Left kidney (tissue), 1 donor: ENCODE measurements at regions not wholly inside any gene's neighbourhood (a gene's known extent, or its start where the extent isn't known, plus 50 kb on each side); places are given as distances from the start of the nearest gene placed in this dataset.
"Not testable (repeated sequence)": the region's sequence is repeated elsewhere in the genome, so short reads cannot be mapped to it uniquely, and the experiment has no call there.

Source experiments
- DNase-seq: peaks from one replicate; pipeline ENCODE4 v3.0.0-alpha.2; 2013

DNA sequence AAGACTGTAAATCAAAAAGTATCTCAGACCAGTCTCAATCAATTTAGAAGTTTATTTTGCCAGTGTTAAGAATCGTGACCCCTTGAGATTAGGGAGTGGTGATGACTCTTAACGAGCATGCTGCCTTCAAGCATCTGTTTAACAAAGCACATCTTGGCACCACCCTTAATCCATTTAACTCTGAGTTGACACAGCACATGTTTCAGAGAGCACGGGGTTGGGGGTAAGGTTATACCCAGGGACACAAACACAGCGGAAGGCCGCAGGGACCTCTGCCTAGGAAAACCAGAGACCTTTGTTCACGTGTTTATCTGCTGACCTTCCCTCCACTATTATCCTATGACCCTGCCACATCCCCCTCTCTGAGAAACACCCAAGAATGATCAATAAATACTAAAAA is 645.8 kb downstream of the FRK start:
- DNase-seq: not testable (repeated sequence)

DNA sequence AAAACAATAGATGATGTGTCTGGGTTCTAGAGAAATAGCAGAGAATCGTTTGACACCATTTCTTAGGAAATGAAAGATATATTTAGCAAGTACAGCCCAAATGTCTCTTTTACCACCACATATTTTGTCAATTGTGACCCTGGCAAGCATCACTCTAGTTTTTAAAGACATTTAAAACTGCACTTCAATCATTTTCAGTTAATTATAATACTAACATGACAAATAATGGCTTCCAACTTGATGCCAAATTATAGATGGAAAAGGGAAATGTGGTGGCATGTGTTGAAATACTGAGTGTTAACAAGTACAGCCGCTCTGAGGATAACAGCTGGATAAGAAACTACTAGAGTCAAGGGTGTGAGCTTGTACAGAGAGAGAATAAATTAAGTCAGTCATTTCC is 648.9 kb downstream of the FRK start:
- no peak for DNase-seq

DNA sequence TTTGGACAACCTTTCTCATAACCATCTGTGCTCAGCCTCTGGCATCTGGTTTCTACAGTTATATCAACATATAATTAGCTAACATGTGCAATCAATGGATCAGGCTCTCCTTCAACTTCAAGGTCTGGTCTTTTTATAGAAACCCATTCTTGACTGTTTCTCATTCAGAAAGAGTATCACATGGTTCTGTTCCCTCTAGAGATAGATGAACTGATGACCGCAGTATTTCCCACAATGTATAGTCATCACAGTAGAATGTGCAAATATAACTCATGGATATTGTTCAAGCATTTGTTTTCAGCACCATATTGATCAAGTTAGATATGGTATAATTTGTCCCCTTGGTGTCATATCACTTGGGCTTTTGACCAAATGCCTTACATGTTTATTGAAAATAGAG is 656.2 kb downstream of the FRK start:
- no peak for DNase-seq

DNA sequence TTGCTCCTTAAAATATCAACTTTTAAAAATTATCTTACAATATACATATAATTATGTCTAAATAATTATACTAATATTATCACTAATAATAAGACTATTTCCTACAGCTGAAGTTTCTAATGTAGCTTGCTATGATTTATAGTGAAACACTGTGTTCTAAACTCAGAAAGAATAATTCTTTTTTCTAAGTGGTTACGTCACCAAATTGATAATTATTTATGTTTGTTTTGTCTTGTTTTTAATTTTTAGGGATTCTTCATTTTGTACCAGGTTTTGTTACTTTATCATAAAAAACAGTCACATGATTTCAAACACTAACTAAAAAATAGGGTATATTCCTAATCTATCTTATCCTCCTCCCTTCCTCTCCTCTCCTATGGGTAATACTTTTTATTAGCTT is 662.1 kb downstream of the FRK start:
- DNase-seq: no peak

DNA sequence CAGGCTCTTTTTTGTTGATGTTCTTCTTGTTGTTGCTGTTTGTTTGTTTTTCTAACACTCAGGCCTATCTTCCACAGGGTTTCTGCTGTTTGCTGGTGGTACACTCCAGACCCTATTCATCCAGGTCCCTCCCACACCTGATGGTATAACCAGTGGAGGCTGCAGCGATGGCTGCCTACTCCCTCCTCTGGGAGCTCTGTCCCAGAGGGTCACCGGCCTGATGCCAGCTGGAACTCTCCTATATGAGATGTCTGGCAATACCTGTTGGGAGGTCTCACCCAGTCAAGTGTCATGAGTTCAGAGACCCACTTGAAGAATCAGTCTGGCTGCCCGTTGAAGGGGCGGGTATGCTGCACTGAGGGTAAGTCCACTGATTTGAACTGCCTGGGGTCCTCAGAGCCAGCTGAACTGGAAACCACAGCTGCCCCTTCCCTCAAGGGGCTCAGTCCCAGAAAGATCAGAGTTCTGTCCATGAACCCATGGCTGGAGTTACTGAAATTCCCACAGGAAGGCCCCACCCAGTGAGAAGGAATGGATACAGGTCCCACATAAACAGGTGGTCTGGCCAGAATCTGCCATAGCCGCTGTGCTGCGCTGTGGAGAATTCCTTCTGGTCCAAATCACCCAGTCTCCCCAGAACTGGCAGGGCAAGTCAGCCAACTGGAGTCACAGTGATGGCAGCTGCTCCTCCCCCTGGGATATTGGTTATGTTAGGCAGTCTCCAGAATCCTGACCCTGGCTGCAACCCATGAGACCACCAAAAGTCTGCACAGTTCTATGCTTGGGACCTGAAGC is 664.4 kb downstream of the FRK start:
- DNase-seq: no peak

DNA sequence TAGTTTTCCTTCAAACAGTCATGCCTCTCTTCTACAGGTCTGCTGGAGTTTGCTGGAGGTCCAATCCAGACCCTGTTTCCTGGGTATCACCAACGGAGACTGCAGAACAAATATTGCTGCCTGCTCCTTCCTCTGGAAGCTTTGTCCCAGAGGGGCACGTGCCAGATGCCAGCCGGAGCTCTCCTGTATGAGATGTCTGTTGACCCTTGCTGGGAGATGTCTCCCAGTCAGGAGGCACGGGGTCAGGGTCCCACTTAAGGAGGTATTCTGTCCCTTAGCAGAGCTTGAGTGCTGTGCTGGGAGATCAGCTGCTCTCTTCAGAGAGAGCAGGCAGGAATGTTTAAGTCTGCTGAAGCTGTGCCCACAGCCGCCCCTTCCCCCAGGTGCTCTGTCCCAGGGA is 666.9 kb downstream of the FRK start:
- DNase-seq: no peak

DNA sequence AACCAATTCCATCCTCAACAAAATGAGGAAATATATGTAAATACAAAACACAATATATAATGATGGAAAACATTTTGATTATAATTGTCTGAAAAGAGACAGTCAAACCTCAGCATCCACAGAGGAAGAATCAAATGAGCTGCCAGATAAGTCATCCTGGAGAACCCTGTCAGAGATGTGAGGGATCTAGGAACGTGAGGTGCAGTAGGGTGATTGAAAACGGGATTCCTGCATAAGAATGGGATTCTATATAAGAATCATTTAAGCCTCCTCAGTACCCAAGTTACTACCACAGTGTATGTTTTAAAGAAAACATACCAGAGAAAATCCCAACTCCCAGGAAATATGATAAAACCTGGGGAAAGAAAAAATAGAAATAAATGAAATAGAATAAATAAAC is 690.5 kb downstream of the FRK start:
- DNase-seq: no peak

DNA sequence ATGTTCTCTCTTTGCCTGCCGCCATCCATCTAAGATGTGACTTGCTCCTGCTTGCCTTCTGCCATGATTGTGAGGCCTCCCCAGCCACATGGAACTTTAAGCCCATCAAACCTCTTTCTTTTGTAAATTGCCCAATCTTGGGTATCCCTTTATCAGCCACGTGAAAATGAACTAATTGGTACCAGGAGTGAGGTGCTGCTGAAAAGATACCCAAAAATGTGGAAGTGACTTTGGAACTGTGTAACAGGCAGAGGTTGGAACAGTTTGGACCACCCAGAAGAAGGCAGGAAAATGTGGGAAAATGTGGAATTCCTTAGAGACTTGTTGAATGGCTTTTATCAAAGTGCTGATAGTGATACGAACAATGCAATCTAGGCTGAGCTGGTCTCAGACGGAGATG is 694.9 kb downstream of the FRK start:
- DNase-seq: no peak

DNA sequence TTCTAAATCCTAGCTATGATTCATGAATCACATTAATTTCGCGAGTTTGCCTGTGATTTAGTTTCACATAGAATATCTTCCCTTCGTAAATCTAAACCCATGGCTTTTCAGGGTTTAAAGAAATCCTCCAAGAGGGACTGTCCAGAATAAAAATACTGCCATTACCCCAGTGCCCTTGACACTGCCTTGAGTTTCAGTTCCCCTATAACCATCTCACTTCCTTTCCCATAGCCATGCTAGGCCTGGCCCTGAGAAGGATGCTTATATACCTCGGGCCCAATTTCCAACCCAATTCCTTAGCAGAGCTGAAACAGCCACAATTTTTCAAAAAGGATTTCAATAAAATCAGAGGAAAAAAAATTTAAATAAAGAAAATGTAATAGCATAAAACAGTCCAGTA is 697.3 kb downstream of the FRK start:
- DNase-seq: no peak

DNA sequence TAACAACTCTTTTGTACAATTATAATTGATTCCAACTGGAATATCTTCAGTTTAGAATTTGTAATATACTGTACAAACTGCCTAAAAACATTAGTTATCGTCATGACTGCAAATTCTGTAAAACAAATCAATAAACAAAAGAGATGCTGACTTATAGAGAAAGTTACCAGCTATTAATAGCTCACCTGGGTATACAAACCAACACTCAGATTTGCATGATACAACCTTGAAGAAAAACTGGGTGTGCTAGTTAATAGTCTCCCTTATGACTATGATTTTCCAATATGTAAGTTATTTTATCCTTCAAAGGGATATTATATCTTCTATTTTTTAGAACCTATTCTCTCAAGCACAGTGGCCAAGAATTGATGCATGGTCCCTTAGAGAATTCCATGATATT is 698.5 kb downstream of the FRK start:
- DNase-seq: no peak

DNA sequence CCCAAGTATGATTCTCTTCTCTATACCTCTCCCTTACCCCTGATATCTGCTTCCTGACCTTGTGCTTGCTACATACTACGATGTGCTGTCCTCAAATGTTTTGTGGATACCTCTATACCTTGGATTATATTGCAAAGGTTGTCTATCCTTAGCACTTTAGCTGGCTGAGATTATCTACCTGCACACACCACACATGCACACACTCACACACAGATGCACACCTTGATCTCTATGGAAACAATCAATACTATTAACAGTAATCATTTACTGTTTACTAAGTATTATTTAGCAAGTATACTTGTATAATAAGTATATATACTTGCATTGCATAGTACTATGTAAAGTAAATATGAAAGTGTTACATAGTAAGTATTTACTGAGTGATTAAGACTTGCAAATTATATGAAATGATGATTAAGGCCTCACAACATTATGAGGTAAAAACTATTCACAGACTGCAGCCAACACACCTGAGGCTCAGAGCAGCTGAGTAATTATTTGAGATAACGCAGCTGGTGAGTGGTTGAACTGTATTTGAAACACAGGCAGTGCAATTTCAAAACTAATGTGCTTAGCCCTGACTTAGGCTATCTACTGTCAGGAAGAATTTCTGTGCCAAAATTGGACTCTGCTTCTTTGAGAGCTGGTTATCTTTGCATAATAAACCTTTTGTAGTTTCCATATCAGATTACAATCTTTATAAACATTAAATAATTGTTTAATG is 699.9 kb downstream of the FRK start:
- no peak for DNase-seq

DNA sequence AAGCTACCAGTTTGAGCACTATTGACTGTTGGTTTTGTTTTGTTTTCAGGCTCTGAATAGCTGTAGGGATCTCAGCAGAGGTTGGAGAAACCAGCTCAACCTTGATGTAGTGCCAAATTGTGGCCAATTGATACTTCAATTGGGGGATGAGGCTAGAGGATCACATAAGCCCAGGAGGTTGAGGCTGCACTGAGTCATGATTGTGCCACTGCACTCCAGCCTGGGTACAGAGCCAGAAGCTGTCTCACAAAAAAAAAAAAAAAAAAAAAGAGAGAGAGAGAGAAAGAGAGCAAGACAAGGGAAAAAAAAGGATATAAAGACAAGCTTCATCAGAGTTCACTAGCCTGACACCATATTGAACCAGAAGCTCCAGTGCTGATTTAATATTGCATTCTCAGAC is 702.1 kb downstream of the FRK start:
- no peak for DNase-seq

DNA sequence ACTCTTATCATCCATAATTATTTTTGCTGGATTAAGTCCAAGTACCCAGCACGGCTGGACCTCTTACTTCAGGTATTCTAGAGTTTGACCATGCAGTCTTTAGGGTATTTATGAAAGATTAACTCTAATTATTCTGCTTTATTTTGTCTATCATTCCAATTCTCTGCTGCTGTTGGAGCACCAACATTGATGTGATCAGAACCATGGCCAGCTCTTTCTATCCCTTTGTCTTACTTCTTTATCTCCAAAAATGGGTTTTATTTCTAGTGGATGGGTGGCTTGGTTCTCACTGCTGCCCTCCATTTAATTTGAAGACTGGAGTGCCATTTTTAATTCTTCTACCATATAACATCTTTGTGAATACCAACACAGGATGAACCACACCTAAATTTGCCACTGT is 704.3 kb downstream of the FRK start:
- DNase-seq: no peak

DNA sequence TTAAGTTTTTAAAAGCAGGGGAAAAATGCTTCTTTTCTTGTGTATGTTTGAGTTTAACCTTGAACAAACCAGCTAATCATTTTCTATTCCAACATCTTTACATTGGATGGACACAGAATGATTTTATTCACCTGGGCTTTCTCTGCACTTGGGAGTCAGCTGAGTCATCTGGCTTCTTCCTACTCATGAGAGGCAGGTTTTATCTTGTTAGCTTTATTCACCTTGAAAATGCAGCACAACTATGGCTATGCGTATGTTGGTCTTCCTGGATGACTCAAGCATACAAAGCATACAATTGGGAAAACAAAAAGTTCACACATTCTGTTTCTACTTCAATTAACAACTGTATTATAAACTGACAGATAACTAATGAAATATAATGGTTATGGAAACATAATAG is 737.7 kb downstream of the FRK start:
- DNase-seq: no peak

DNA sequence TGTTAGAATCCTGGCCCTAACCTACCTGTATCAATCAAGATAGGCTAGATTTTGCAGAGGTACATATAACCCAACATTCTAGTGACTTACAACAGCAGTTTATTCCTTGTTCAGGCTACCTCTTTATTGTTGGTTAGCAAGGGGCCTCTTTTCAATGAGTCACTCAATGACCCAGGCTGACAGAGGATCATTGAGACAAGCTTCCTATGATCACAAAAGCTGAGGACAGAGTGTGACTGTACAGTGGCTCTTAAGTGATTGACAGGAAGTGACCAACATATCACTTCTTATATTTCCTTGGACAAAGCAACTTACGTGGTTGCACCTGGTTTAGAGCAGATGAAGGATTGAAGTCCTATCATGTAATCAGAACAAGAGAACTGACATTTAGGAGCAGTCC is 740.9 kb downstream of the FRK start:
- DNase-seq: no peak

DNA sequence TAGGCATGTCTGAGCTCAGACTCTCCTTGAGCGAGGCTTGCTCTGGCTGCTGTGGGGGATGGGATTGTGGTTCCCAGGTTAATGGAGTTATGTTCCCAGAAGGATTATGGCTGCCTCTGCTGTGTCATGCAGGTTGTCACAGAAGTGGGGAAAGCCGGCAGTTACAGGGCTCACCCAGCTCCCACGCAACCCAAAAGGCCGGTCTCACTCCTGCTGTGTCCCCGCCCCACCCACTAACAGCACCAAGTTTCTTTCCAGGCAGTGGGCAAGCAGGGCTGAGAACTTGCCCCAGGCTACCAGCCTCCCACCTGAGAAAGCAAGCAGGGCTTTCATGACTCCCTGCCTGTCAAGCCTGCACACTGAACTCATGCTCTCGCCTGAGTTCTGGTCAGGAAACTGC is 750.5 kb downstream of the FRK start:
- DNase-seq: no peak

DNA sequence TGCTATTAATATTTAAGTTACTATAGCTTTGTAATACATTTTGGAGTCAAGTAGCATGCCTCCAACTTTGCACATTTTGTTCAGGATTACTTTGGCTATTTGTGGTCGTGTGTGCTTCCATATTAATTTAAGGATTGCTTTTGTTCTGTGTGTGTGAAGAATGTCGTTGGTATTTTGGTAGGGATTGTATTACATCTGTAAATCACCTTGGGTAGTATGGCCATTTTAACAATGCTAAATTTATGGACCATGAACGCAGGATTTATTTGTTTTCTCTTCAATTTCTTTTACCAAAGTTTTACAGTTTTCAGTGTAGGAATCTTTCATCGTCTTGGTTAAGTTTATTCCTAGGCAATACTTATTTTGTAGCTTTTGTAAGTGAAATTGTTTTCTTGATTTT is 758.0 kb downstream of the FRK start:
- peak; percentile 17 for DNase-seq

DNA sequence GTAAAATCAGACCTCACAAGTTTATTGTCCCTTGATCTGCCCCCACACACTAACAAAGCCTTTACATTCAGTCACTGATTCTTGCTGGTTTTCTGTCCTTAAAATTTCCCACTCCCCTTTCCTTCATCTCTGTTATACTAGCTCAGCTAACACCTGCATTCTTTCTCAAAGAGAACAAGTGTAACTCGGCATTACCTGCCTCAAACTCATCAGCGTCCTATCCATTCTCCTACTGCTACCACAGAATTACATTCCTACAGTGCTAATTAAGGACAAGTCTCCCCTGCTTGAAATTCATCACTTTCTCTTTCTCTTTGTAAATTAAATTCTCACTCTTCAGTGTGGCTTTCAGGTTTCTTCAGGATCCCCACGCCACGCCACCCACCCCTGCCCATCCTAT is 773.2 kb downstream of the FRK start:
- DNase-seq: no peak

DNA sequence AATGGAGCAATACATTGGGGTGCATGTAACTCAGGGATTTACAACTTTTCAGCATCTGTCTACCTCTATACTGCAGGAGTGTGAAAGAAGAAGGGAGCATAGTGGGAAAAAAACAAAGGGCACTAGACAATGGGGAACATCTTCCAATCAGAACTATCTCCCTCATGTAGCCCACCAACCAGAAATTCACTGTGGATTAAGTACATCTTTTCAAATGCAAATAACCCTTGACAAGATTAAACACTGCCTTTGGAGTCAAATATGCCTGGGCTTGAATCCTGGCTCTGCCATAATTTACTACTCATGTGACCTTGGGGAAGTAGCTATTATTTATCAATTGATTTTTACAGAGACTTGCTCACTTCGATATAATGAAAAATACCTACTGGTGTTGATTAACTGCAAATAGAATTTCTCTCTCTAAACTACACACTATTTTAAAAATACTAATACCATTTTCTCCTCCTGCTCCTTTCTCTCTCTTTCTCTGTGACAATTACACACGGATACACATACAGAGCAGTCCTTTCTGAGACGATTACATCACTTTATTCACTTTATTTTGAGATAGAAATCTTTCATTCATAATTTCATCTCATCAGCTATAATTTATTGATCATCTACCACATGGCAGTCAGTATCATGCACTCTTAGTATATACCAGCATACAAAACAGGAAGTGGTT is 783.7 kb downstream of the FRK start:
- DNase-seq: no peak

DNA sequence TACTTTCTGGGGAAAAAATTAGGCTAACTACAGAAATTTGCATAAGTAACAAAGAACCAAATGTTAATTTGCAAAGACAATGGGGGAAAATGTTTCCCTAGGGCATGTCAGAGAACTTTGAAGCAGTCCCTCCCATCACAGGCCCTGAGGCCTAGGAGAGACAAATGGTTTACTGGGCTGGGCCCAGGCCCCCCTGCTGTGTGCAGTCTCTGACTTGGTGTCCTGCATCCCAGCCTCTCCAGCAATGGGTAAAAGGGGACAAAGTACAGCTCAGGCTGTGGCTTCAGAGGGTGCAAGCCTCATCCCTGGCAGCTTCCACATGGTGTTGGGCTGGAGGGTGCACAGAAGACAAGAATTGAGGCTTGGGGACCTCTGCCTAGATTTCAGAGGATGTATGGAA is 788.4 kb downstream of the FRK start:
- DNase-seq: no peak

DNA sequence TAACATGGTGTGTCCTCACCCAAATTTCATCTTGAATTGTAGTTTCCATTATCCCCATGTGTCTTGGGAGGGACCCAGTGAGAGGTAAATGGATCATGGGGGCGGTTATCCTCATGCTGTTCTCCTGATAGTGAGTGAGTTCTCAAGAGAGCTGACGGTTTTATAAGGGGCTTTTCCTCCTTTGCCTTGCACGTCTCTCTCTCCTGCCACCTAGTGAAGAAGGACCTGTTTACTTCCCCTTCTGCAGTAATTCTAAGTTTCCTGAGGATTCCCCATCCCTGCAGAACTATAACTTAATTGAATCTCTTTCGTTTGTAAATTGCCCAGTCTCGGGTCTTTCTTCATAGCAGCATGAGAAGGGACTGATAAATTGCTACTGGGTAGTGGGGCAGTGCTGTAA is 789.3 kb downstream of the FRK start:
- DNase-seq: no peak

DNA sequence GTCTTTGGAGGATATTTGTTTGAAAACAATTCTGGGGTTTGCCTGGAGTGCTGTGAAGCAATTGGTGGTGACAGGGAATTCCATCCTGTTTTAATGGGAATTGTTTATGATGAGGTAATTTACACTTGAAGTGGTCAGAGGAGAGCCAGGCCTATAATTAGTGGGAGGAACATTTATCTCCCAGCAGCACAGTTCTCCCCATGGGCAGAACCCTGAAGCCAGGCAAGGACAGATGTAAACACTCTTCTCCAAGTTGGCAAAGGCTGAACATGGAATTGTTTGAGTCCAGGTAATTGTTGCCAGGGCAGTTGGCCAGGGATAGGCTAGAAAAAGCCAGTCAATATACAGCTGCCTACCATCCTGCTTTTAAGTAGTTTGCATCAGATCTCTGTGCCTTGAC is 789.7 kb downstream of the FRK start:
- DNase-seq: no peak

DNA sequence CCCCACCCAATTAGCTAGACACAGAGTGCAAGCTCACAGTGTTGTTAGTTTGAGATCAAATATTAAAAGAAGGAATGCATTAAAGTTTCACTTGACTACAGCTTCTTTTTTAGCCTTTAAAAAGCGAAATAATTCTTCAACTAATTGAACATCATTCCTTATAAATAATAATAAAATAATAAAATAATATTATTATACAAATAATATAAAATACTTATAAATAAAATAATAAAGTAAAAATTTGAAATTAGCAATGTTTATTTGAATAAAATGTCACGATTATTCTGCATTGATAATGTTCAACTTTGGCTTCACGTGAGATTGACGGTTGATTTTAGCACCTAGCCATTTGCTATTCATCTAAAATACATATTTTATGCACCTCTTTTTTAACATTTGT is 819.3 kb downstream of the FRK start:
- DNase-seq: no peak

DNA sequence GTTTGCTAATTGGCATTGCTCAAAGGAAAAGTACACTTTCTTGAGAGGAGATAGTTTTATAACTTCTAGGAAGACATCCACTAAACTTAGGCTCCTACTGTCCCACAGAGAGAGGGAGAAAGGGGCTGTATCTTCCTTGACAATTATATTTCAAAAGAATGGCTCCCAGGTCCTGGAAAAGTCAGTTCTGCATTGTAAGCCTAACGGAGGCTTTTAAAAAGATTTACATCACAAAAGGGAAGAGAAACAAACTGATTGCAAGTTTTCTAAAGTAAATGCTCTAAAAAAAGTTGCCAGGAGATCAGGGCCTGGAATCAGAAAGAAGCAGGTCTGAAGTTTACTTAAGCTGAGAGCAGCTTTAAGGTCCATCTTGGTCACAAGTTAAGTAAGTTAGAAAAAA is 839.5 kb downstream of the FRK start:
- DNase-seq: no peak
